Mesothelial cell of epicardium (in vitro differentiated cells): ENCODE measurements at regions not wholly inside any gene's neighbourhood (a gene's known extent, or its start where the extent isn't known, plus 50 kb on each side); places are given as distances from the start of the nearest gene placed in this dataset.

Experiments used
- DNase-seq, 2 experiments: peaks; one replicate each; pipeline ENCODE4 v3.0.0; 2021; ENCODE audit warnings: low spot score in 2 of 2; ENCODE audit not compliant: unreplicated experiment in 2 of 2
- H3K27ac Mint-ChIP-seq: 2 replicates; pipeline ENCODE4 v1.8.0; 2021; ENCODE audit warnings: mixed read lengths
- H3K27me3 Mint-ChIP-seq: 2 replicates; pipeline ENCODE4 v1.8.0; 2021; ENCODE audit warnings: low read depth, mixed read lengths
- H3K36me3 Mint-ChIP-seq: 2 replicates; pipeline ENCODE4 v1.8.0; 2021; ENCODE audit warnings: mixed read lengths
- H3K4me1 Mint-ChIP-seq: 2 replicates; pipeline ENCODE4 v1.8.0; 2021; ENCODE audit warnings: mixed read lengths
- H3K4me3 Mint-ChIP-seq: 2 replicates; pipeline ENCODE4 v1.8.0; 2021; ENCODE audit warnings: mild to moderate bottlenecking, moderate library complexity, mixed read lengths
- H3K9me3 Mint-ChIP-seq: 2 replicates; pipeline ENCODE4 v1.8.0; 2021; ENCODE audit warnings: mixed read lengths
- TF ChIP-seq, protein P1 (sequence below): fragments of 200-600 bp; sonication (generic); IDR thresholded peaks from one replicate; pipeline ENCODE4 v1.5.0; 2021; ENCODE audit warnings: antibody characterized with exemption; ENCODE audit not compliant: unreplicated experiment

DNA sequence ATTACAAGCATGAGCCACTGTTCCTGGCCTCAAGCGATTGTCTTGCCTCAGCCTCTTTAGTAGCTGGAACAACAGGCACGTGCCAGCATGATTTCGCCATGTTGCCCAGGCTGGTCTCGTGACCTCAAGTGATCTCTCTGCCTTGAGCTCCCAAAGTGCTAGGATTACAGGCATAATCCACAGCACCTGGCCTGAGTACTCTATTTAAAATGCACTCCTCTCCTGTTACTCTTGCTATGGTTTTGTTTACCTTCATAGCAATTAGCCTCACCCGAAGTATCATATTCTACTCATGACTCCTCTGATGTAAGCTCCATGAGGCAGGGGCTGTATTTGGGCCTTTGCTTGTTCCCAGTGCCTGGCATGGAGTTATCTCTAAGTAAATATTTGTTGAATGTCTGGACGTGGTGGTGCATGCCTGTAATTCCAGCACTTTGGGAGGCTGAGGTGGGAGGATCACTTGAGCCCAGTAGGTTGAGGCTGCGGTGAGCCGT lies 92.5 kb upstream of the SLC34A2 start:
- Mint-ChIP-seq H3K4me1 (no peaks in the 10 kb centered on the region), H3K27ac (no peak overlapping the region), H3K4me3 (no peak overlapping the region), H3K9me3 (no peaks in the 10 kb centered on the region), H3K27me3 (no peaks in the 10 kb centered on the region), H3K36me3 (no peaks in the 10 kb centered on the region)
- no peak for DNase-seq
- TF ChIP-seq, protein P1, sequence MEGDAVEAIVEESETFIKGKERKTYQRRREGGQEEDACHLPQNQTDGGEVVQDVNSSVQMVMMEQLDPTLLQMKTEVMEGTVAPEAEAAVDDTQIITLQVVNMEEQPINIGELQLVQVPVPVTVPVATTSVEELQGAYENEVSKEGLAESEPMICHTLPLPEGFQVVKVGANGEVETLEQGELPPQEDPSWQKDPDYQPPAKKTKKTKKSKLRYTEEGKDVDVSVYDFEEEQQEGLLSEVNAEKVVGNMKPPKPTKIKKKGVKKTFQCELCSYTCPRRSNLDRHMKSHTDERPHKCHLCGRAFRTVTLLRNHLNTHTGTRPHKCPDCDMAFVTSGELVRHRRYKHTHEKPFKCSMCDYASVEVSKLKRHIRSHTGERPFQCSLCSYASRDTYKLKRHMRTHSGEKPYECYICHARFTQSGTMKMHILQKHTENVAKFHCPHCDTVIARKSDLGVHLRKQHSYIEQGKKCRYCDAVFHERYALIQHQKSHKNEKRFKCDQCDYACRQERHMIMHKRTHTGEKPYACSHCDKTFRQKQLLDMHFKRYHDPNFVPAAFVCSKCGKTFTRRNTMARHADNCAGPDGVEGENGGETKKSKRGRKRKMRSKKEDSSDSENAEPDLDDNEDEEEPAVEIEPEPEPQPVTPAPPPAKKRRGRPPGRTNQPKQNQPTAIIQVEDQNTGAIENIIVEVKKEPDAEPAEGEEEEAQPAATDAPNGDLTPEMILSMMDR = no peak

DNA sequence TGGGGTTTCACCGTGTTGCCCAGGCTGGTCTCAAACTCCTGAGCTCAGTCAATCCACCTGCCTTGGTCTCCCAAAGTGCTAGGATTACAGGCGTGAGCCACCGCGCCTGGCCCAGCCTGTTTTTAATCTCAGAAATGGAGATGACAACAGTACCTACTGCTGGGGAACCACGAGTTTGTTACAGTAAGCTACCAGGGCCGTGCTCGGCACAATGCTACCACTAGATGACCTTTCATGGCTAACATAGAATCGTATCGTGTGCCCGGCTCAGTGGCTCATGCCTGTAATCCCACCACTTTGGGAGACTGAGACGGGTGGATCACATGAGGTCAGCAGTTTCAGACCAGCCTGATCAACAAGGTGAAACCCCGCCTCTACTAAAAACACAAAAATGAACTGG lies 90.8 kb upstream of the SLC34A2 start:
- TF ChIP-seq, protein P1 = no peak
- Mint-ChIP-seq H3K4me1 (no peaks in the 10 kb centered on the region), H3K4me3 (no peak overlapping the region), H3K27ac (no peak overlapping the region), H3K36me3 (no peaks in the 10 kb centered on the region), H3K9me3 (no peaks in the 10 kb centered on the region), H3K27me3 (no peaks in the 10 kb centered on the region)
- DNase-seq = no peak

DNA sequence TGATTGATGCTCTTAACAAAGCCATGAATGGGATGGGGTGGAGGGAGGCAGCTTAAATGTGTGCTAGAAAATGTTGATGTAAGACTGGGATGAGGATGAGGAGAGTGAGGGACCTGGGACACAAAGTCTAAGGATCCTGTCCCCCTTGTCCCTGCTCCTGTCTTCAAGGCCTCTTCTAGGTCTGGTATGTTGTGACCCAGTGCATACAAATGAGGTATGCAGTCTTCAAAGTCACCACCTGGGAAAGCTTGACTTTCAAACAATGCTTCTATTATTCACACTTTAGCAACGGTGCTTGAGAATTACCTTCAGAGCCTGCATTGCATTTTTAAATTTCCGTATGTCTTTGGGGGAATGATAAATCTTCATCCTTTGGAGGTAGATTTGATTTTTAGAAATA lies 88.4 kb upstream of the SLC34A2 start:
- no peaks in the 10 kb centered on the region for H3K36me3 Mint-ChIP-seq
- no peaks in the 10 kb centered on the region for H3K4me1 Mint-ChIP-seq
- no peak overlapping the region for H3K4me3 Mint-ChIP-seq
- H3K9me3 Mint-ChIP-seq = no peaks in the 10 kb centered on the region
- TF ChIP-seq, protein P1 = no peak
- DNase-seq = no peak
- no peak overlapping the region for H3K27ac Mint-ChIP-seq
- H3K27me3 Mint-ChIP-seq = no peaks in the 10 kb centered on the region

DNA sequence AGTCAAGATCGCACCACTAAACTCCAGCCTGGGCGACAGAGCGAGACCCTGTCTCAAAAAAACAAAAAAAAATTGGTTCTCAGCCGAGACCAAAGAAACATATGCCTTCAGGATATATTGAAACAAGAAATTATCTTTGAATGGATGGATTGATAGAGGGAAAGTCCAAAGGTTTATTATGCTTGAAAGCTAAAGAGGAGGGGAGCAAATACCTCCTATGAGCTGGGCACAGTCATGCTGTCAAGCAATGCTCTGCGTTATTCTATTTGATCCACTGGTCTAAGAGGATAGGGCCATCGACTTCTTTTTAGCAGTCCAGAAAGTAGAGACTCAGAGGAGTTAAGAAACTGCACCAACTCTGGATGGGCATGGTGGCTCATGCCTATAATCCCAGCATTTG lies 85.9 kb upstream of the SLC34A2 start:
- TF ChIP-seq, protein P1 = no peak
- H3K4me3 Mint-ChIP-seq = no peak overlapping the region
- no peaks in the 10 kb centered on the region for H3K36me3 Mint-ChIP-seq
- no peaks in the 10 kb centered on the region for H3K9me3 Mint-ChIP-seq
- no peaks in the 10 kb centered on the region for H3K27me3 Mint-ChIP-seq
- no peaks in the 10 kb centered on the region for H3K4me1 Mint-ChIP-seq
- no peak overlapping the region for H3K27ac Mint-ChIP-seq
- no peak for DNase-seq

DNA sequence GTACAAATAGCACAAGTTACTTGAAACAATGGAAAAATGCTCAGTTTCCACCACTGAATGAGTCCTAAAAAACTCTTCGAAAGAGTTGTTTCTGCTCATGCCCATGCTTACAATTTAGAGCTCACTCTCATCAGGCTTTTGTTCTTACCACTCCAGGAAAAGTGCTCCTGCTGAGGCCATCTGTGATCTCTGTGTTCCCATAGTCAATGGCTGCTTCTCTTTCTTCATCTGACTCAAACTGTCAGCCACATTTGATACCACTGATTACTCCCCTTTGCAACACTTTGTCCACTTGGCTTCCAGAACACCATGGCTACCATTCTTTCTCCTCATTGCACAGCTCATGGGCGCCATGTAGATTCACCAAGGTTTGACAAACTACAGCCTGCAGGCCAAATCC lies 80.0 kb upstream of the SLC34A2 start:
- Mint-ChIP-seq H3K27me3 (no peaks in the 10 kb centered on the region), H3K9me3 (no peaks in the 10 kb centered on the region), H3K4me3 (no peak overlapping the region), H3K4me1 (no peaks in the 10 kb centered on the region), H3K36me3 (no peaks in the 10 kb centered on the region), H3K27ac (no peak overlapping the region)
- no peak for DNase-seq
- TF ChIP-seq, protein P1 = no peak

DNA sequence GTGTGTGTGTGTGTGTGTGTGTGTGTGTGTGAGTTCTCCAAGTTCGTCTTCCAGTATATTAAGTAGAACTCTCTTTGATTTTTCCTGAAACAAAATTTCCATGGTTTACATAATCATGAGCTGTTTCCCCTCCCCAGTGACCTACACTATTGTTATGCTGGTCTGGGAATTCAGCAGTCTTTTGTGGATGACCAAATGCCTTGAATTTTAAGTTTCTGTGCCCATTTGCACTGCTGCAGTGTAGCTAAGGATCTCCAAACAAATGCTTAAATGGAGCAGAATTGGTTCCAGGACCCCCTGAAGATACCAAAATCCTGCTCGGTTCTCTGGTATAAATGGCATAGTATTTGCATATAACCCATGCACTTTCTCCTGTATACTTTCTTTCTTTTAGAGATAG lies 77.2 kb upstream of the SLC34A2 start:
- no peak for DNase-seq
- TF ChIP-seq, protein P1 = no peak
- no peak overlapping the region for H3K4me3 Mint-ChIP-seq
- no peaks in the 10 kb centered on the region for H3K4me1 Mint-ChIP-seq
- no peaks in the 10 kb centered on the region for H3K27me3 Mint-ChIP-seq
- H3K36me3 Mint-ChIP-seq = no peaks in the 10 kb centered on the region
- no peak overlapping the region for H3K27ac Mint-ChIP-seq
- no peaks in the 10 kb centered on the region for H3K9me3 Mint-ChIP-seq
